ENCODE measurements at regions not wholly inside any gene's neighbourhood (a gene's known extent, or its start where the extent isn't known, plus 50 kb on each side); places are given as distances from the start of the nearest gene placed in this dataset.

GRCh38 chr5:124599028-124599973 is 147.1 kb downstream of the ZNF608 start (continued):
- TF ChIP-seq TFDP1 (CRISPR knock-in tag; IDR thresholded peaks at IDR 0.05; ENCODE audit: borderline replicate concordance) = no peak
- TF ChIP-seq ZNF33A (CRISPR knock-in tag; IDR thresholded peaks at IDR 0.05; ENCODE audit: borderline replicate concordance) = no peak
- peak; percentile 64 for TF ChIP-seq SALL1 (CRISPR knock-in tag; IDR thresholded peaks at IDR 0.05)
- TF ChIP-seq HINFP (CRISPR knock-in tag; IDR thresholded peaks at IDR 0.05; ENCODE audit: low read depth) = no peak
- no peak for TF ChIP-seq MAFG (CRISPR knock-in tag; IDR thresholded peaks at IDR 0.05)
- no peak for TF ChIP-seq SOX6 (IDR thresholded peaks at IDR 0.05)
- peak; percentile 94 for TF ChIP-seq SOX6 (CRISPR knock-in tag; IDR thresholded peaks at IDR 0.05)
- TF ChIP-seq ATF7 (IDR thresholded peaks at IDR 0.05) = no peak
- no peak for TF ChIP-seq ATF7 (CRISPR knock-in tag; IDR thresholded peaks at IDR 0.05)
- no peak for TF ChIP-seq ZBTB10 (CRISPR knock-in tag; IDR thresholded peaks at IDR 0.05; ENCODE audit: borderline replicate concordance)
- peak; percentile 93 for TF ChIP-seq SOX5 (CRISPR knock-in tag; IDR thresholded peaks at IDR 0.05; ENCODE audit: borderline replicate concordance)
- TF ChIP-seq PRDM4 (CRISPR knock-in tag; IDR thresholded peaks at IDR 0.05; ENCODE audit: borderline replicate concordance) = no peak
- no peak for TF ChIP-seq ZMYM3 (CRISPR knock-in tag; IDR thresholded peaks at IDR 0.05)
- peak; percentile 51 for TF ChIP-seq ZMYM4 (CRISPR knock-in tag; IDR thresholded peaks at IDR 0.05)
- TF ChIP-seq U2AF1 (optimal IDR thresholded peaks at IDR 0.05; ENCODE audit: low read depth, low read length) = no peak
- no peak for TF ChIP-seq ZNF562 (CRISPR knock-in tag; IDR thresholded peaks at IDR 0.05; ENCODE audit: borderline replicate concordance)
- peak; percentile 71 for TF ChIP-seq THAP11 (CRISPR knock-in tag; IDR thresholded peaks at IDR 0.05)
- no peak for TF ChIP-seq ZNF547 (CRISPR knock-in tag; IDR thresholded peaks at IDR 0.05)
- no peak for TF ChIP-seq ZFAT (CRISPR knock-in tag; conservative IDR thresholded peaks at IDR 0.05)
- TF ChIP-seq, protein P1, sequence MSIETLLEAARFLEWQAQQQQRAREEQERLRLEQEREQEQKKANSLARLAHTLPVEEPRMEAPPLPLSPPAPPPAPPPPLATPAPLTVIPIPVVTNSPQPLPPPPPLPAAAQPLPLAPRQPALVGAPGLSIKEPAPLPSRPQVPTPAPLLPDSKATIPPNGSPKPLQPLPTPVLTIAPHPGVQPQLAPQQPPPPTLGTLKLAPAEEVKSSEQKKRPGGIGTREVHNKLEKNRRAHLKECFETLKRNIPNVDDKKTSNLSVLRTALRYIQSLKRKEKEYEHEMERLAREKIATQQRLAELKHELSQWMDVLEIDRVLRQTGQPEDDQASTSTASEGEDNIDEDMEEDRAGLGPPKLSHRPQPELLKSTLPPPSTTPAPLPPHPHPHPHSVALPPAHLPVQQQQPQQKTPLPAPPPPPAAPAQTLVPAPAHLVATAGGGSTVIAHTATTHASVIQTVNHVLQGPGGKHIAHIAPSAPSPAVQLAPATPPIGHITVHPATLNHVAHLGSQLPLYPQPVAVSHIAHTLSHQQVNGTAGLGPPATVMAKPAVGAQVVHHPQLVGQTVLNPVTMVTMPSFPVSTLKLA (IDR thresholded peaks at IDR 0.05) = no peak
- TF ChIP-seq ZNF850 (CRISPR knock-in tag; conservative IDR thresholded peaks at IDR 0.05) = no peak
